B cell (primary cell): ENCODE measurements at regions not wholly inside any gene's neighbourhood (a gene's known extent, or its start where the extent isn't known, plus 50 kb on each side); places are given as distances from the start of the nearest gene placed in this dataset.

Source experiments
- ATAC-seq: fragments of 200-7000 bp; cut with Tn5 transposase; one replicate; pipeline ENCODE4 v1.10.0; 2021; ENCODE audit warnings: low read depth, mild to moderate bottlenecking, moderate number of reproducible peaks, moderate library complexity
- CTCF ChIA-PET: fragments of 350-600 bp; sonication (Branson Sonifier 250); formaldehyde crosslinking; loops from one replicate; lab custom pipeline; 2021; ENCODE audit warnings: antibody characterized with exemption, inconsistent platforms; lab: Charles Lee
- POLR2A ChIA-PET: fragments of 350-600 bp; sonication (Branson Sonifier 250); formaldehyde crosslinking; loops from one replicate; lab custom pipeline; 2021; ENCODE audit warnings: antibody characterized with exemption; lab: Charles Lee
- DNase-seq: peaks from one replicate; pipeline ENCODE4 v3.0.0; 2013
- H2AFZ ChIP-seq: 2 replicates; pipeline ENCODE4 v1.6.1; 2012; ENCODE audit warnings: mild to moderate bottlenecking, low read depth, low read length; ENCODE audit not compliant: insufficient read depth, poor library complexity, severe bottlenecking
- H3K27ac ChIP-seq, 2 donors: 1 replicate in 1 of 2; 2 replicates in 1 of 2; pipeline ENCODE4 v1.5.1; 2012 to 2013; ENCODE audit warnings: low read length in 2 of 2, mild to moderate bottlenecking in 2 of 2, moderate library complexity in 1 of 2
- H3K27me3 ChIP-seq, 4 experiments: fragments of 200-600 bp in 1 of 4; sonication (generic) in 1 of 4; replicated peaks in 1 of 4; 1 replicate in 2 of 4; 2 replicates in 2 of 4; pipeline versions ENCODE4 v1.6.1 to v1.7.0; 2013 to 2016; ENCODE audit warnings: low read length in 3 of 4, mild to moderate bottlenecking in 2 of 4, mixed read lengths in 1 of 4, moderate library complexity in 1 of 4; ENCODE audit not compliant: insufficient read depth in 4 of 4, control insufficient read depth in 3 of 4; ENCODE audit errors: control extremely low read depth in 1 of 4
- H3K36me3 ChIP-seq, 2 experiments: replicated peaks in 1 of 2; 1 replicate in 1 of 2; 2 replicates in 1 of 2; pipeline versions ENCODE4 v1.6.1 to v1.7.1; 2013; ENCODE audit warnings: low read length in 1 of 2; ENCODE audit not compliant: insufficient read depth in 2 of 2, control insufficient read depth in 1 of 2; ENCODE audit errors: control extremely low read depth in 1 of 2, extremely low read depth in 1 of 2
- H3K4me1 ChIP-seq, 2 donors: fragments of 200-600 bp in 1 of 2; sonication (generic) in 1 of 2; 1 replicate in 1 of 2; 2 replicates in 1 of 2; pipeline versions ENCODE4 v1.5.1 to v1.6.1; 2013 to 2017; ENCODE audit warnings: low read length in 2 of 2; ENCODE audit not compliant: control insufficient read depth in 2 of 2, insufficient read depth in 2 of 2
- H3K4me2 ChIP-seq: replicated peaks from 2 replicates; pipeline ENCODE3; 2012; ENCODE audit warnings: mild to moderate bottlenecking, low read depth, low read length; ENCODE audit not compliant: poor library complexity, severe bottlenecking
- H3K4me3 ChIP-seq, 5 experiments: fragments of 200-600 bp in 1 of 5; sonication (generic) in 1 of 5; 1 replicate in 3 of 5; 2 replicates in 2 of 5; pipeline versions ENCODE4 v1.5.1 to v1.7.0; 2011 to 2016; ENCODE audit warnings: low read length in 4 of 5, mild to moderate bottlenecking in 4 of 5, low read depth in 2 of 5, control low read depth in 1 of 5, moderate library complexity in 1 of 5; ENCODE audit not compliant: insufficient read depth in 1 of 5; ENCODE audit errors: control extremely low read depth in 1 of 5, extremely low read depth in 1 of 5
- H3K79me2 ChIP-seq: fragments of 200-600 bp; sonication (generic); one replicate; pipeline ENCODE4 v1.6.0; 2016; ENCODE audit warnings: low read length; ENCODE audit not compliant: control insufficient read depth, insufficient read depth
- H3K9ac ChIP-seq: fragments of 200-600 bp; sonication (generic); 2 replicates; pipeline ENCODE4 v1.6.1; 2017; ENCODE audit warnings: mild to moderate bottlenecking, low read length, moderate library complexity
- H3K9me3 ChIP-seq, 3 donors: one replicate each; pipeline versions ENCODE4 v1.6.1 to v1.7.1; 2013; ENCODE audit warnings: low read length in 2 of 3; ENCODE audit not compliant: control insufficient read depth in 2 of 3, insufficient read depth in 1 of 3; ENCODE audit errors: control extremely low read depth in 1 of 3
- H4K20me1 ChIP-seq: 2 replicates; pipeline ENCODE4 v1.6.0; 2012; ENCODE audit warnings: mild to moderate bottlenecking, low read length; ENCODE audit not compliant: insufficient read depth, control insufficient read depth, poor library complexity, severe bottlenecking
- H3K27ac Mint-ChIP-seq: one replicate; pipeline ENCODE4 v1.8.0; 2021; ENCODE audit warnings: mixed read lengths
- H3K27me3 Mint-ChIP-seq: one replicate; pipeline ENCODE4 v1.8.0; 2021; ENCODE audit warnings: mixed read lengths
- H3K4me1 Mint-ChIP-seq: one replicate; pipeline ENCODE4 v1.8.0; 2021; ENCODE audit warnings: mixed read lengths
- H3K4me3 Mint-ChIP-seq: one replicate; pipeline ENCODE4 v1.8.0; 2021; ENCODE audit warnings: mixed read lengths
- H3K9me3 Mint-ChIP-seq: one replicate; pipeline ENCODE4 v1.8.0; 2022; ENCODE audit warnings: mixed read lengths; ENCODE audit not compliant: insufficient read depth
- EZH2 ChIP-seq: IDR thresholded peaks from 2 replicates; pipeline ENCODE4 v1.6.1; 2012; ENCODE audit warnings: borderline replicate concordance, low read depth, mild to moderate bottlenecking, moderate library complexity, low read length; ENCODE audit not compliant: insufficient read depth, poor library complexity, severe bottlenecking
- WGBS: methylation state at CpG from one replicate; pipeline ENCODE4 v1.1.5; 2013; ENCODE audit warnings: missing lambda C conversion rate; ENCODE audit not compliant: insufficient coverage; 5-methylcytosine and 5-hydroxymethylcytosine counted together
- intact Hi-C: fragments of 100-400 bp; cut with micrococcal nuclease; formaldehyde crosslinking; loops from one replicate; pipeline ENCODE4 v1.10.0; 2022
- TF ChIP-seq, protein P1 (sequence below): fragments of 200-600 bp; IDR thresholded peaks from one replicate; pipeline ENCODE4 v1.8.0; 2022; ENCODE audit warnings: antibody characterized with exemption, mild to moderate bottlenecking

DNA sequence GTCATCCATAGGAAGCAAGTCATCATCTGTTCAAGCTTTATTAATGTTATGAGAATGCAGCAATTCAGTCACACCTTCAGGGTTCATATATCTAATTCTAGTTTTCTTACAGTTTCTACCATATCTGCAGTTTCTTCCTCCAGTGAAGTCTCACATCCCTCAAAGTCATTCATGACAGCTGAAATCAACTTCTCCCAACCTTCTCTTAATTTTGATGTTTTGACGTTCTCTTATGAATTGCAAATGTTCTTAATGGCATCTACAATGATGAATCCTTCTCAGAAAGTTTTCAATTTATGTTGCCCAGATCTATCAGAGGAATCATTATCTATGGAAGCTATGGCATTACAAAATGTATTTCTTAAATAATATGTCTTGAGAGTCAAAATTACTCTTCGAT lies 210.4 kb upstream of the ZBTB20 start:
- ChIA-PET CTCF (interaction anchor here (0.5 kb wide), 1 partner anchor 11 kb away, joined by 4 read pairs; no protein-coding TSS in a partner anchor), POLR2A (no interaction called here)
- ATAC-seq (no peak), DNase-seq (no peak)
- Mint-ChIP-seq H3K27ac (no peak overlapping the region), H3K4me3 (no peak overlapping the region), H3K9me3 (no peaks in the 10 kb centered on the region), H3K4me1 (peaks cover 6% of the 10 kb centered on the region), H3K27me3 (no peaks in the 10 kb centered on the region)
- H3K4me1 ChIP-seq: no peaks in the 10 kb centered on the region
- H3K79me2 ChIP-seq: no peaks in the 10 kb centered on the region
- TF ChIP-seq, protein P1, sequence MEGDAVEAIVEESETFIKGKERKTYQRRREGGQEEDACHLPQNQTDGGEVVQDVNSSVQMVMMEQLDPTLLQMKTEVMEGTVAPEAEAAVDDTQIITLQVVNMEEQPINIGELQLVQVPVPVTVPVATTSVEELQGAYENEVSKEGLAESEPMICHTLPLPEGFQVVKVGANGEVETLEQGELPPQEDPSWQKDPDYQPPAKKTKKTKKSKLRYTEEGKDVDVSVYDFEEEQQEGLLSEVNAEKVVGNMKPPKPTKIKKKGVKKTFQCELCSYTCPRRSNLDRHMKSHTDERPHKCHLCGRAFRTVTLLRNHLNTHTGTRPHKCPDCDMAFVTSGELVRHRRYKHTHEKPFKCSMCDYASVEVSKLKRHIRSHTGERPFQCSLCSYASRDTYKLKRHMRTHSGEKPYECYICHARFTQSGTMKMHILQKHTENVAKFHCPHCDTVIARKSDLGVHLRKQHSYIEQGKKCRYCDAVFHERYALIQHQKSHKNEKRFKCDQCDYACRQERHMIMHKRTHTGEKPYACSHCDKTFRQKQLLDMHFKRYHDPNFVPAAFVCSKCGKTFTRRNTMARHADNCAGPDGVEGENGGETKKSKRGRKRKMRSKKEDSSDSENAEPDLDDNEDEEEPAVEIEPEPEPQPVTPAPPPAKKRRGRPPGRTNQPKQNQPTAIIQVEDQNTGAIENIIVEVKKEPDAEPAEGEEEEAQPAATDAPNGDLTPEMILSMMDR: no peak
- no peak for TF ChIP-seq EZH2
- no peaks in the 10 kb centered on the region for H3K36me3 ChIP-seq
- H3K9ac ChIP-seq: no peak overlapping the region
- no peaks in the 10 kb centered on the region for H3K27me3 ChIP-seq
- intact Hi-C loops: no loop called here
- H4K20me1 ChIP-seq: no peaks in the 10 kb centered on the region
- H3K27ac ChIP-seq: no peak overlapping the region
- H2AFZ ChIP-seq: no peak overlapping the region
- H3K4me3 ChIP-seq: no peak overlapping the region
- no peaks in the 10 kb centered on the region for H3K9me3 ChIP-seq
- no peak overlapping the region for H3K4me2 ChIP-seq
- WGBS: no CpG with 5 or more reads among the region's 2 CpGs

DNA sequence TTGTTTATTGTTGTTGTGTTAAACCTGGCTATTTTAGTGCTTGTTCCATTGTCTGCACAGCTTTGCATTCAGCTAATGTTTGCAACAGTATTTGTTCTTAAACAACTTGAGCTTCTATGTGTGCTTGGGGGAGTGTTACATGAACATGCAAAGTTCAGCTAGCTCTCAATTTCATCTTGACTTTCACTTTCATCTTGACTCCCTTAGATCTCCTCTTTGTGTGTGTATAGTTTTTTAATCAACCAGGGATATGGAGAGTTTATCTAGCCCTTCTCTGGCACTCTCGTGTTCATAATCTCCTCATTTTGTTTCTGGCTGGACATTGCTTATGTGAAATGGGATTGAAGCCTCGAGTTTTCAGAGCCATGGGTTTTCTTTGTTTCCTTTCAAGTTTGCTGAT lies 212.4 kb upstream of the ZBTB20 start:
- H3K4me2 ChIP-seq: peak overlapping the region; percentile 4
- H3K4me3 Mint-ChIP-seq: no peak overlapping the region

More for the DNA sequence above, 212.4 kb upstream of the ZBTB20 start:
- Histone ChIP-seq H3K36me3 (no peaks in the 10 kb centered on the region), H3K27ac (no peak overlapping the region), H3K9ac (no peak overlapping the region), H3K9me3 (no peaks in the 10 kb centered on the region), H3K27me3 (no peaks in the 10 kb centered on the region), H2AFZ (no peak overlapping the region), H3K4me3 (no peak overlapping the region), H3K79me2 (no peaks in the 10 kb centered on the region), H3K4me1 (no peaks in the 10 kb centered on the region), H4K20me1 (no peaks in the 10 kb centered on the region)
- CTCF ChIA-PET: no interaction called here
- no peak overlapping the region for H3K27ac Mint-ChIP-seq
- no peak for ATAC-seq
- peaks cover 3% of the 10 kb centered on the region for H3K9me3 Mint-ChIP-seq
- POLR2A ChIA-PET: no interaction called here
- intact Hi-C loops: no loop called here
- H3K4me1 Mint-ChIP-seq: peaks cover 6% of the 10 kb centered on the region
- TF ChIP-seq, protein P1: no peak
- no peak for TF ChIP-seq EZH2
- no peaks in the 10 kb centered on the region for H3K27me3 Mint-ChIP-seq
- 67% methylated on average over 1 of the region's 2 CpGs for WGBS
- no peak for DNase-seq
